Cardiac muscle cell (in vitro differentiated cells and primary cell): ENCODE measurements at regions not wholly inside any gene's neighbourhood (a gene's known extent, or its start where the extent isn't known, plus 50 kb on each side); places are given as distances from the start of the nearest gene placed in this dataset.

Experiments used
- DNase-seq, 2 donors: peaks; one replicate each; pipeline versions ENCODE4 v3.0.0 to v3.0.0-alpha.2; 2010 to 2017; ENCODE audit warnings: low read depth in 1 of 2, low spot score in 1 of 2
- H3K27ac ChIP-seq: fragments of 200-600 bp; sonication (generic); 2 replicates; pipeline ENCODE4 v1.5.1; 2016
- H3K27me3 ChIP-seq: fragments of 200-600 bp; sonication (generic); 2 replicates; pipeline ENCODE4 v1.6.0; 2016; ENCODE audit warnings: control low read depth
- H3K36me3 ChIP-seq: fragments of 200-600 bp; sonication (generic); 2 replicates; pipeline ENCODE4 v1.5.1; 2016; ENCODE audit warnings: control low read depth
- H3K4me1 ChIP-seq: fragments of 200-600 bp; sonication (generic); 2 replicates; pipeline ENCODE4 v1.8.1; 2017; ENCODE audit warnings: low read depth, mild to moderate bottlenecking, mixed run types
- H3K4me3 ChIP-seq: fragments of 200-600 bp; sonication (generic); 2 replicates; pipeline ENCODE4 v1.5.1; 2016; ENCODE audit warnings: mild to moderate bottlenecking
- H3K9me3 ChIP-seq: fragments of 200-600 bp; sonication (generic); 2 replicates; pipeline ENCODE4 v1.5.1; 2017; ENCODE audit warnings: low read depth, mild to moderate bottlenecking, control low read depth
- CTCF ChIP-seq: IDR thresholded peaks from 2 replicates; pipeline ENCODE4 v1.5.1; 2012; ENCODE audit warnings: low read depth, mild to moderate bottlenecking, low read length

- DNase-seq = no peak
- Histone ChIP-seq H3K27me3 (no peaks in the 10 kb centered on the region), H3K4me1 (no peaks in the 10 kb centered on the region), H3K4me3 (no peak overlapping the region), H3K9me3 (no peaks in the 10 kb centered on the region), H3K36me3 (no peaks in the 10 kb centered on the region), H3K27ac (no peak overlapping the region)
- TF ChIP-seq CTCF = no peak
These were observed 171.5 kb upstream of the AKR1E2 start for GRCh38 chr10:4654496-4654895.

- Histone ChIP-seq H3K36me3 (no peaks in the 10 kb centered on the region), H3K27ac (no peak overlapping the region), H3K9me3 (no peaks in the 10 kb centered on the region), H3K4me1 (no peaks in the 10 kb centered on the region), H3K4me3 (no peak overlapping the region), H3K27me3 (no peaks in the 10 kb centered on the region)
- TF ChIP-seq CTCF = no peak
- no peak for DNase-seq
These were observed 172.8 kb upstream of the AKR1E2 start for GRCh38 chr10:4653160-4653559.

- Histone ChIP-seq H3K4me3 (no peak overlapping the region), H3K9me3 (no peaks in the 10 kb centered on the region), H3K27me3 (no peaks in the 10 kb centered on the region), H3K27ac (no peak overlapping the region), H3K4me1 (peaks cover 3% of the 10 kb centered on the region), H3K36me3 (no peaks in the 10 kb centered on the region)
- no peak for TF ChIP-seq CTCF
- no peak for DNase-seq
These were observed 173.6 kb upstream of the AKR1E2 start for GRCh38 chr10:4652111-4653010.

- peaks cover 11% of the 10 kb centered on the region for H3K4me1 ChIP-seq
- H3K36me3 ChIP-seq = no peaks in the 10 kb centered on the region
- no peak overlapping the region for H3K27ac ChIP-seq
- H3K27me3 ChIP-seq = no peaks in the 10 kb centered on the region
- H3K4me3 ChIP-seq = no peak overlapping the region
- DNase-seq = no peak
- no peak for TF ChIP-seq CTCF
- H3K9me3 ChIP-seq = no peaks in the 10 kb centered on the region
These were observed 174.5 kb upstream of the AKR1E2 start for GRCh38 chr10:4651404-4652037.

- Histone ChIP-seq H3K27me3 (no peaks in the 10 kb centered on the region), H3K9me3 (no peaks in the 10 kb centered on the region), H3K36me3 (no peaks in the 10 kb centered on the region), H3K4me3 (no peak overlapping the region), H3K4me1 (peaks cover 12% of the 10 kb centered on the region), H3K27ac (no peak overlapping the region)
- no peak for TF ChIP-seq CTCF
- no peak for DNase-seq
These were observed 175.4 kb upstream of the AKR1E2 start for GRCh38 chr10:4650582-4650981.
